HG02588 (cell line): ENCODE measurements at regions not wholly inside any gene's neighbourhood (a gene's known extent, or its start where the extent isn't known, plus 50 kb on each side); places are given as distances from the start of the nearest gene placed in this dataset.
"Not testable (repeated sequence)": the region's sequence is repeated elsewhere in the genome, so short reads cannot be mapped to it uniquely, and the experiment has no call there.

Experiments
- ATAC-seq: cut with Tn5 transposase; IDR thresholded peaks from one replicate; pipeline ENCODE4 v1.9.1; 2021; ENCODE audit warnings: mild to moderate bottlenecking, moderate library complexity; ENCODE audit not compliant: unreplicated experiment

DNA sequence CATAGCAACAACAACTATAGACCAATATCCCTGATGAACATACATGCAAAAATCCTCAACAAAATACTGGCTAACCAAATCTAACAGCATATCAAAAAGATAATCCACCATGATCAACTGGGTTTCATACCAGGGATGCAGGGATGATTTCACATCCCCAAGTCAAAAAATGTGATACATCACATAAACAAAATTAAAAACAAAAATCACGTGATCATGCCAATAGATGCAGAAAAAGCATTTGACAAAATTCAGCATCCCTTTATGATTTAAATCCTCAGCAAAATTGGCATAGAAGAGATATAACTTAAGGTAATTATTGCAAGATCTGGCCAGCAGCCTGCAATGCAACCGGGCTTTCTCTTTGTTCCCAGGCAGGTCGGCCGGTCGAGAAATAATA lies 735.1 kb upstream of the SGO1 start:
- not testable (repeated sequence) for ATAC-seq

DNA sequence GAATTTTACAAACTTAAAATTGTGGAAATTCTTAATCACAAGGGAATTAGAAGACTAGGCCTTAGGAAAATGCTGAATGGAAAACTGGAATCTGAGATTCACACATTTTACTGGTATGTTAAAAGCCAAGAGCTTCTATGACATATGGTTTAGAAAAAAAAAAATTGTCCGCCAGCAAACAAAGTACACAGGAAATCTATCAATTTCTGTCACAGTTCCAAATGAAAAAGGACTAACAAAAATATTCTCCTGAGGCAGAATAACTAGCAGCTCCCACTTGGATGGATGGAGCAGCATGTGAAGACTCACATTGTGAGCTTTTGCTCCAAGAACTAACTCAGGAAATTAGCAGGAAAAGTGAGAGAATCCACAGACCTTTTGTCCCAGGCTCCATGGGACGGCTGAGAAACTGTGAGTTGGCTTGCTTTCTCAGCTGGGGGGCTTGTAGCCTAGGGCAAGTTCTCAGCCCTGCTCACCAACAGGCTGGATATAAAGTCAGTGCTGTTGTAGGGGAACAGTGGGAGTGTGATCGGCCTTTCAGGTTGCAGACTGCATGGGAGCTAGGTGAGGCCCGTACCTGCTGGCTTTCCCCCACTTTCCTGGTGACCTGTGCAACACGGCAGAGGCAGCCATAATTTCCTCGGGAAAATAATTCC lies 731.1 kb upstream of the SGO1 start:
- no peak for ATAC-seq

DNA sequence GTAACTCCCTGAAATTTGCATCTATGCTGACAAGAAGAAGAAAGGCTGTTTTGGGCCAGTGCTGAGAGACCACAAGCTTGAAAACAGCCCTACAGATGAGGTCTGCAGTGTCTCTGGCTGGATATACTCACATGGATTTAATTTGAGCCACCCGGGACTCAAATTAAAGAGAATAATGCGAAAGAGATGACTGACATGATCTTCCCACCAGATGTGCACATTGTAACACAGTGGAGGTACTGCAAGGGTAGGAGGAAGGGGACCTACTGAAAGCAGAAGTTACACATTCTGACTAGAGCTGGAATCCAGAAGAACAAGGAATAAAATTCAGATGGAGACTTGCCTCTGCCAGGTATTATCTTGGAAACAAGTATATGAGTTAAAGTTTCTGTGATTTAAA lies 728.3 kb upstream of the SGO1 start:
- no peak for ATAC-seq

DNA sequence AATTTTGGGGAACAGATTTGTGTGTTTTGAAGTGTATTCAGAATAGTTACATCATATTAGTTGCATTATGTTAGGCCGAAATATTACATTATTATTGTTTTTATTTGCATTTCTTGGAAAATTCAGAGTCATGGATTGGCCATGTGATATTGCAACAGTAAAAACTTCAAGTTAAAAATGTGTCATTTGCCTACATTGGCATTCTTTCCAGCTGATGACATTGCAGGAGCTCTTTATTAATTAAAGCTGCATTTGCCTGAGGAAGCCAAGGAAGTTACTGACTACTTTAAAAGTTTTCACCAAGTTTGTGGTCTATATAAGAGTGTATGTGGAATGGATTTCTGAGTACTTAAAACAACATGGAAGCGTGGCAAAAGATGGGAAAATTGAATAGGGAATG lies 726.4 kb upstream of the SGO1 start:
- ATAC-seq: no peak

DNA sequence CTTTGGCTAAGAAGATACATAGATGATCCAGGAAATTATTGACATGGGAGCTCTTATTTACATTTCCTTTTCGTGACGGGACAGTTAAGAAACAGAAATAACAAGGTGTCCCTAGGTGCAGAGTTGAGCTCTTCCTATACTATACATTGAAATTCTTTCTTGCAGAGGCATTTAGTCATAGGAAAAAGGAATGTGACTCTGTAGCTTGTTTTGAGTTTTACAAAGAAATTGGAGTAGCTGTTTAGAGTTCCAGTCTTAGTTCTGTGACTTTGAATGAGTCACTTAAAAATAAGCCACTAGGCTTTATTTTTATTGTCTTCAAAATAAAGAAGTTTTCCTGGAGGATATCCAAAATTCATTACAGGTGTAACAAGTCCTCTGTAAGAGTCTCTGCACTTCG lies 723.5 kb upstream of the SGO1 start:
- ATAC-seq: no peak

DNA sequence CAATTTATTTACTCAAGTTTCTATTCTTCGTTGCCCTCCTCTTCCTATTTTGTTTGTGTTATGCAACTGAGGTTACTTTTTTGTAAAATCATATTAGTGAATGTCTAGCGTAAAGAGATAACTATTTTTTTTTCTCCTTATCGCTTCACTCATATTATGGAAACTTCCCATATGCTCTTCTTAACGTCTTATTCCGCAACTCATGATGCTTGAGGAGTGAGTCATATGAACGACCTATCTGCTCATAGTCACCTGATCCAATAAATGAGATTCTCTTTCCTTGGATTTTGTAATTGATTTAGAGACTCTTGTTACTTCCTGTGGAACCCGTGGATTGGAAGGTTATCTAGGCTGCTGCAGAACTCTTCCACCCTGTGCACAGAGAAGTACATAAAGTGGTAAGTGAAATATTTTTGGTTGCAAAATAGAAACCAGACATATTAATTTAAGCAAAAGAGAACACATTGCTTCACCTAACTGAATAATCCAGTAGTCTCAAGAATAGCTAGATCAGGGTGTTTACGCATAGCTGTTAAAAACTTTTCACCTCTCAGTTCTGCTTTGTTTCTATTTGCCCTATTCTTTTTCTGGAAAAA lies 719.3 kb upstream of the SGO1 start:
- ATAC-seq: no peak

DNA sequence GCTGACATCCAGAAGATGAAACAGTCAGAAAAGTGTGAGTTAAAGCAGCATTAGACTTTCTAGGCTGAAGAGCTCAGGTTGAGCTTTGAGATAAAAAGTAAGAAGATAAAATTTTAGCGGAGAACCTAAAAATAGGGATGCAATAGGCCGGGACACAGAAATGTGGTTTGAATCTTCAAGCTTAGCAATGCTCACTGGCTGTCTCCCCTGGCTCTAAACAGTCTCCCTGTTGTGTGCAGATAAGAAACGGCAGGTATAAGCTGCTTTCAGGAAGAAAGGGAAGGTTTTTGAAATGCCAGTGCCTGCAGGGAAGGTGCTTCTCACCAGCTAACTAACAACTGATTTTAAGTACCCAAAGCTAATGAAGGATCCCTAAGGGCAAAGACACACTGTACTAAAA lies 718.7 kb upstream of the SGO1 start:
- no peak for ATAC-seq

DNA sequence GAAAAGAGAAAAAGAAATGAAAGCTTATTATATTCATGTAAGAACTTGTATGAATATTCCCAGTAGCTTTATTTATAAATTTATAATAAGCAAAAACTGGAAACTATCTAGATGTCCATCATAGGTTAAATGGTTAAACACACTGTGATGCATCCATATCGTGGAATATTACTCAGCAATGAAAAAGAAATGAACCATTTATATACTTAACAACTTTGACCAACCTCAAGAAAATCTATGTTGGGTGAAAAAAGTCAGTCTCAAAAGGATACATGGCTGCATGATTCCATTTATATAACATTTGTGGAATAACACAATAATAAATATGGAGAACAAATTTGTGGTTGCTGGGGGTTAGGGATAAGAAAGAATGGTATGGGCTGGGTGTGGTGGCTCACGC lies 713.0 kb upstream of the SGO1 start:
- ATAC-seq: no peak

DNA sequence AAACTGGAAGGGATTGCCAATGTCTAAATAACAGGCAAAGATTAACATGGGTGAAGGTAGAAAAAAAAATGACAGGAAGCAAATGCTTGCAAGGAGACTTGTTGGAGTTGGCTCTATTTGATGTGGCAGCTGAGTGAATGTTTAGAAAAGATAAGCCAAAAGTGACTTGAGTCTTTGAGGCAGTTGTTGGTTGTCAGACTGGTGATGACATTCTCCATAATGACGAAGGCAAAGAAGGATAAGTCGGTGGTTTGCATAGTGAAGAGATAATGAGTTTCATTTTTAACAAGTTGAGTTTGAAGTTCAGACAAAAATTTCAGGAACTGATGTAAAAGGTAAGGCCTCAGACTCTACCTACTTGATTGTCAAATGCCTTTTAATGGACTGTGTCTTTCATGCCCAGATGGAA lies 704.1 kb upstream of the SGO1 start:
- no peak for ATAC-seq

DNA sequence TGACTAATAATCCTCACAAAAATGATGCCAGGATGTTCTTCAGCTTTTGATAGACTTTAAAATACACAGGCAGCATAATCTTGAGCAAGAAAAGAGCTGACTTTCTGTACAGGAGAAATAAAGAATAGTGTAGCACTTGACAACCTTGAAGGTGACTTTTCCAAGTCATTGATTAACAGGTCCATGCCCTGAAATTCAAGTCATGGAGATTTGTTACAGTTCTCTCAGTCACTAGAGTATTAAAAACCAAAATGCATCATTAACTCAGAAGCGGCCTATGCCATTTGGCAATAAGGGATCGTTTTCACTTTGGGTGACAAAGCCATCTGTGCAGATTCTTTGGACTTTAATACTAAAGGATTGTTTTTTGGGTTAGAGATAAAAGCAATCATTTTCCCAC lies 692.7 kb upstream of the SGO1 start:
- ATAC-seq: no peak

DNA sequence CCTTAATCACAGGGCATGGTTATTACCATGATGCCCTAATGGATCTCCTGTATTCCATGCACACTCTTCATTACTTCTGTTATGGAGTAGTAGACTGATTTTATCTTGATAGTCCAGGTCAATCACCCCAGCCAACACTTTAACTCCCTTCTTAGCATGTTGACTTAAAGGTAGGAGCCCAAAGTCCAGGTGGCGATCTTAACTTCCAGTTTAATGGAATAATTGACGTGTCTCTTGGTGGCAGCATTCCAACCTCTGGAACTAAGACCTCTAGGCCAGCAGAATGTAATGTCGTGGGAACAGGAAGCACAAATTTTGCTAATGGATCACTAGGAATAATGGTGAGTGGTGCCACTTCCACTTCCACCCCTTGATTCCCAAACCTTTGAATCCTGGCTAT lies 687.2 kb upstream of the SGO1 start:
- ATAC-seq: no peak

DNA sequence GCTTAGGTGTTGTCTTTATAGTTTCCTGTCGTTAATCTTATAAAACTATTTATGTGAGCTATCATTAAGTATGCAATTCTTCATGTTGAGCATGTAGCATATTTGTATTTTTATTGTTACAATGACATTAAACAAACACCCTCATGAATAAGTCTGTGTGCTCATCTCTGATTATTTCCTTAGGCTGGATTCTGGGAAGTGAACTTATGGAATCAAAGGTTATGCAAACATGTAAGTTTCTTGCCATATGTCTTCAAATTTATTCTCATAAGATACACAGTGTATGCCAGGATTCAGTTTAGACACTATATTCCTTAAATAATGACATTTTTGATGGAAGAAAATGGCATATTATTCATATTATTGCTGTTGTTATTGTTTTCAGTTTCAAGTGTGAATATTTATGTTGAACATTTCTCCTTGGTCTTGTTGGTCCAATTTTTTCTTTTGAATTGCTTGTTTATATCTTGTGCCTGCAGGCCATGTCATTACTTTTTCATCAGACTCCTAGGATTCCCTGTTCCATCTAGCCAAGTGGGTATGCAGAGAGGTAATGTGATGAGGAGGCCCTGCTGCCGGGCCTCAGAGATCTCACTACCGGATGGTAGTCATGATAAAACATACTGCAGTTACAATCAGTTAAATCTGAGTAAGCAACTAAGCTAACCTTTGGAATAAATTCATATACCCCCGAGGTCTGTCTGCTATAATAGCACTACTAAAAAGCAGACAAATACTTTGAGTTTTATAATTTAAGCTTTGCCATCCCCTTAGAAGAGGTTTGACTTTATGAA lies 684.3 kb upstream of the SGO1 start:
- ATAC-seq: no peak

DNA sequence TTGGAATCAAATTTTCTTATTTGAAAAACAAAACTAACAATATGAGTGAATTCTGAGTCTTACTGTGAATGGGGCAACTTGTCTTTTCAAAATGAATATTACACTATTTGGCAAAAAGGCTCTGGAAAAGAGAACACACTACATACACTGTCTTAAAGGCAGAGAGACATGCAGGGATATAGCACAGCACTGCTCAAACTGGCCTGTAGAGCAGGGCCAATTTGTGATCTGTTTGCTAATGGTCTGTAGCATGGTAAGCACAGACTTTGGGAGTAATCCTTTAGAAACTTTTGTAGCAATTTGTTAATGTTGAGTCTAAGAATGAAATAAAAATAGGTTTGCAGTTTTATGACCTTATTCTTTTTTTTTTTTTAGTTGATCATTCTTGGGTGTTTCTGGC lies 679.8 kb upstream of the SGO1 start:
- ATAC-seq: no peak

DNA sequence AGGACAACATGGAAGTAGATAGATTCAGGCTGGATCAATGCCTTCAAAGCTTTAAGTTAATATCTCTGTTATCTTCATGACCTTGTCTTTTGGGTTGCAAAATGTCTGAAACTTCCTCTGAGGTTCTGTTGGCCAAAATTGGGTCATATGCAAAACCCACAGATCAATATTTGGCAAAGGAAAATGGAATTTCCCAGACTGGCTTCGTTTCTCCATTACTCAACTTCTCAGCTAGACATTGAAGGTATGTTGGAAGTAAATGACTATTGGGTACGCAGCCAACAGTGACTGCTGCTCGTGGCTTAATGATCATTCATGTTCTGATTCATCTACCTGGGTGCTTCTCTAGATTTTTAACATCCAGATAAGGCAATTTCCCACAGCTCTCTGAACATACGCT lies 675.4 kb upstream of the SGO1 start:
- no peak for ATAC-seq

DNA sequence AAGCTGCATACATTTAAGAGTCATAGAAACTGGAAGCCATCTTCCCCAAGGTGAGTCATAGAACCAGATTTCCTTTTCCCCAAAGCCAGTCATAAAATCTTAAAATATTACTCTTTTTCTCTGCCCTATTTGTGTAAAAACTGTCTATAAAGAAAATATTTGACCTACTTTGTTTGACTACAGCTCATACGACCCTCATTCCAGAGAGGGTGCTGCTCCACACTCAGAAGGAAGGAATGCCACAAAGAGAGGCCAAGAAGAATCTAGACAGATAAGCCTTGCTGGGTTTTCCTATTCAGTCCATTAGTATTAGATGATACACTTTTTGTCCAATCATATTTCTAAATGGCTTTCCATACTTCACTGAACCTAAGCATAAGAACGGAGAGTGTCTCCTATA lies 671.6 kb upstream of the SGO1 start:
- no peak for ATAC-seq

DNA sequence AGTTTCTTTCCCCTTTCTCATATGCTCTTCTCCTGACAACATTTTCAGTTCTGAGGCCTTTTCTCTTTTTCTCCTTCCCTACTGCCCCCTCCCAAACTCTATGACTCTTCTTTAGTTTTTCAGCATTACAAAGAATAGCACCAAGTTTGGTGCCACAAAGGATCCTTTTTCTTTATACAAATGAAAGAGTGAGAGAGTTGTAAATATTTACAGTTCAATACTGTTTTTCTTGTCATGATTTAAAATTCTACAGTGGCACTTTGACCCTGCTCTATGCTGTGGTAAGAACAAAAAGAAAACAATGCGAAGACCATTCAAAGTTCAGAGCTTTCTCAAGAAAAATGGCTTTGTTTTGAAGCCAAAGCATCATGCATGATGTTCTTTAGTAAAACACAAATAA lies 667.9 kb upstream of the SGO1 start:
- ATAC-seq: no peak

DNA sequence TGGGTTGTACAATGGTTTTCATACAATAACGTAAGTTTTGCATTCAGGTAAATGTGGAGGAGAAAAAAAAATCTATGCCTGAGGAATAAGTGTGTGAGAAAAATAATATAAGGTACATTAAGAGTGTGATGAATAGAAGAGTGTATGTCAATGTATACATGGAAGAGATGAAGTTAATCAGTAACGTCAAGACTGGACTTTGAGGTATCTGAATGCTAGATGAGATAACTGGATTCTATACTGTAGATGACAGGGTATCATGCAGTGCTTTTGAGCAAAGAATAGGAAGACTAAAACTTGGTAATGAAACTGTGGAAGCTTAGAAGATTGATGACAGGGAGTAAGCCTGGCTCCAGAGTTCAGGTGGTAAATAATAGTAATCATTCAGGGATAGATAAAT lies 666.7 kb upstream of the SGO1 start:
- ATAC-seq: no peak

DNA sequence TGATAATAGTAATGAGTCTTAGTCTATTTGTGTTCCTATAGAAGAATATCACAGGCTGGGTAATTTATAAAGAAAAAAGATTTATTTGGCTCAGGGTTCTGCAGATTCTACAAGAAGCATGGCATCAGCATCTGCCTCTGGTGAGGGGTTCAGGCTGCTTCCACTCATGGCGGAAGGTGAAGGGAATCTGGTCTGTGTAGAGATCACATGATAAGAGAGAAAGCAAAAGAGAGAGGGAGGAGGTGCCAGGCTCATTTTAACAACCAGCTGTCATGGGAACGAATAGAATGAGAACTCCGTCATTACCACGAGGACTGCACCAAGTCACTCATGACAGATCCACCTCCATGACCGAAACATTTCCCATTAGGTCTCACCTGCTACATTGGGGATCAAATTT lies 664.0 kb upstream of the SGO1 start:
- no peak for ATAC-seq

DNA sequence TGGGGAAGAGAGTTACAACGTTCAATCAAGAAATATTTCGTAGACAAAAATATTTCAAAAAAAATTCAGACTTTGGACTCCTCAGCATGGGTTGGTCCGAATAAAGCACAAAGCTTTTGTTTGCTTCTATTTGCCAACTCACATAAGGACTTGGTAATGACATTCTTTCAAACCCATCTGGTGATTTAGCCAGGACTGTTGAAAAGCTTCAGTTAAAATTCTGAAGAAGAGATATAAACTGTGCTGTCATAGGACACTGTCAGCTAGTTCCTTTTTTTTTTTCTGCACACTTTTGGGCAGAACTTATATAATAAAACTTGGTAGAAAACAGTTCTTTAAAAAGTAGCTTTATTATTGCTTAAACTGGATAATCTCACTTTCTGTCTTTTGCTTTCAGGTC lies 660.8 kb upstream of the SGO1 start:
- no peak for ATAC-seq

DNA sequence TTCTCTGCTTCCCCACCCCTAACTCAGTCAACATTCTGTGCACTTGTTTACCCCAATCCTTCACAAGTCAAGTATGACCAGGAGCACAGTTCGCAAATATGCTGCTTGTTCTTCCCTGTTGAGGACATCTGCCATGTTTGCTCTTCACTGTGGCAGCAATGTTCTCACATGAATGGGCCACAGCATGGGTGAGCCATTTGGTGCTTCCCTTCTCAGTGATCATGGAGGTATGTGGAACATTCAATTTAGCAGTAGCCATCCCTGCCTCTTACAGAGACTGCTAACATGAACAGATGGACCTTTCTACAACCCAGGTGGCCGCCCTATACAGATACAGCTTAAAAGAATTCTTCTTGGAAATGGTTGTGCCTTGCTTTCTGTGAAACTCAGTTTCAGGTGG lies 660.1 kb upstream of the SGO1 start:
- ATAC-seq: no peak

DNA sequence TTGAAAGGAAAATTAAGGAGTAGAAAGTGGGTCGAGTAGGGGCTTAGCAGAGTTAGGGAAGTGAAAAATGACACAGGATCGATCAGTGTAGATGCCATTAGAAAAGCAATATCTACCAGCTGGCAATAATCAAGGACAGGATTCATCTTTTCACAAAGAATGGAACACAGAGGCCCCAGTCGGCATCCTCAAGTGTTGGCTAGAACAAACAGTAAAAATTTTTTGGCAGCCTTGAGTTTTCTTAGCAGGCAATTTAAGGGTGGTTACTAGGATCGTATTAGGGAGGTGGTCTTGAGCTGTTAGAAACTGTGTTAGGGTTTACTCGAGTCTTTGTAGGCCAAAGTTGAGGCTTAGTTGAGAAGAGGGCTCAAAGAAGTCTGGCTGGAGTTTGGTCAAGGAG lies 658.8 kb upstream of the SGO1 start:
- no peak for ATAC-seq
